NCI-H526 (cell line): ENCODE measurements at regions not wholly inside any gene's neighbourhood (a gene's known extent, or its start where the extent isn't known, plus 50 kb on each side); places are given as distances from the start of the nearest gene placed in this dataset.

Source experiments
- DNase-seq, 2 experiments: peaks; one replicate each; lab custom pipeline; 2025; lab: John Stamatoyannopoulos, UW

DNA sequence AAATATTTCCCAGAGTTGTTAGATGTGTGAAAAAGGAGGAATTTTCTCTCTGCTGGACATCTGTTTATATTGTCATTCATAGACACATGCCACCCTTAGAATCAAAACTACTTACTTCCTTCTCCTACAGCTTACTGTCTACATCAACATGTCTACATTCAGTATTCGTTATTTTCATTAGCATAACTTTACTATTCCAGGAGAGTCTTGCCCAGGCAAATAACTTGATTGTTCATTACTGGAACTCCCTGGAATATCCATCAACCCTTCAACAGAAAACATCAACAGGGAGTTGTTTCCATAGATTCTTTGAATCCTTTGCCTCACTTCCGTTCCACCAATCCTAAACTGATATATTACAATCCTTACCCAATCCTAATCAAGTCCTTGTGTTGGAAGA lies 457.5 kb upstream of the ZNF608 start:
- no peak for DNase-seq

GRCh38 chr5:125205601-125206225 lies 459.3 kb upstream of the ZNF608 start:
- no peak for DNase-seq

DNA sequence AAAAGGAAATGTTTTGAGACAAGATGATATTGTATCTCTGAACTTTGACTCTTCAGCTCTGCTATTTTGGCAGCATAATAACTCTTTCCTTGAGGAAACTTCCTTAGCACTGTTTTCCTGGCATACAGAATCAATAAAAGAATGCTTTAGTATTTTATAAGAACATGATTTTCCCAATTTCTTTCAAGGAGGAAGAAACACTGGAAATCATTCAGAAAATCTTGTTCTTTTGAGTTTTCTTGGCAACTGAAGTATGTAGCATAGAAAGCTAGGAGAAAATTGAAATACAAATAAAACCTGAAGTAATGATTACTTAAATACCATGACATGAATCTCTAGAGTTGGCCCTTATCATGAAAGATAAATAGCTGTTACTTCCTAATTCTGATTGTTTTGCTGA lies 461.4 kb upstream of the ZNF608 start:
- DNase-seq = no peak

GRCh38 chr5:125209650-125210049 lies 463.2 kb upstream of the ZNF608 start:
- no peak for DNase-seq

- no peak for DNase-seq
Measured at GRCh38 chr5:125210242-125210947, 464.0 kb upstream of the ZNF608 start.

- DNase-seq = no peak
Measured at GRCh38 chr5:125214080-125214479, 467.6 kb upstream of the ZNF608 start.

- DNase-seq = no peak
Measured at GRCh38 chr5:125215593-125215992, 469.2 kb upstream of the ZNF608 start.

- DNase-seq = no peak
Measured at GRCh38 chr5:125219710-125220109, 473.3 kb upstream of the ZNF608 start.

GRCh38 chr5:125220284-125220683 lies 473.8 kb upstream of the ZNF608 start:
- no peak for DNase-seq

GRCh38 chr5:125222597-125223240 lies 476.3 kb upstream of the ZNF608 start:
- DNase-seq = no peak

GRCh38 chr5:125225424-125225823 lies 479.0 kb upstream of the ZNF608 start:
- DNase-seq = no peak

DNA sequence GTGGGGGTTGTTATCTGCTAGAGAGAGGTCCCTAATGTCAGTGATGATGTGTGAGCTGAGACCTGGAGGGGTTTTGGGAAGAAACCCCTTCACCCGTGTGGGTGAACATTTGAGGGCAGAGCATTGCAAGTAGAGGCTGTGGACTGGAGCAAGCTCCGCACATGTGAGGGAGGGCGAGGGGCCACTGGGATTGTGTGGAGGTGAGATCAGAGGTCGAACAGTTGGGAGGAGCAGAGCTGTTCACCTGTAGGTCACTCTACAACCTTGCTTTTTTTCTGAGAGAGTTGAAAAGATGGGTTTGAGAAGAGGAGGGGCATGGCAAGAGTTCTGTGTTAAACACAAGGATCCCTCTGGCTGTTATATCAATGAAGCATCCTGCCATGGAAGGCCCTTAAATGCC lies 480.4 kb upstream of the ZNF608 start:
- DNase-seq = no peak

- DNase-seq = peak in 1 of 2 experiments; percentile 32
Measured at GRCh38 chr5:125227333-125228095, 481.1 kb upstream of the ZNF608 start.

DNA sequence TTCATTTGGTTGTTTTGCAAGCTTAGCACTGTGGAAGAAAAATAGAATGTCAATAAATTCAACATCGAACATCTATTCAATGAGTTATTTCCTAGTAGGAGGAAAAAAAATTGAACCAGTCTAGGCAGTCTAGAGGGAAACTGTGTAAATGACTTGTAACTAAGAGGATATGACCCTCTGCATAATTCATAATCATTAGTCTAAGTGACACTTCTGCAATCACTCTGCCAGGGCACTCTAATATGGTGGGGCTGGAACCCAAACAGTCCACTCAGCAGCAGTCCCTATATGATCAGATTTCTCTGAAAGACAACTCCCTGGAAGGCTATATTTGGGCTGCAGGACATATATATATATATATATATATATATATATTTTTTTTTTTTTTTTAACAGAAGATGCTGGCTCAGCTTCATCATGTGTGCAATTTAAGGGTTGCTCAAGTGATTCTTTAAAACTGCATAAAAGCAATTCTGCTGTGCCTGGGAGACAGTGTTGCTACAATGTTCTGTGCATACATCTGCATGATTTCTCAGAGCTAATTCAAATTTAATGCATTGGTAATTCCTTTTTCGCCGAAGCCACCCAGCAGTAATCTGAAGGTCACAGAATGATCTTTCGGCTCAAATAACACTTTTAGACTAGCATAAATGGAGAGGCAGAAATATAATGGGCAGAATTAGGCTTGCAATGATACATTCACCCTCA lies 482.1 kb upstream of the ZNF608 start:
- DNase-seq = no peak

- no peak for DNase-seq
Measured at GRCh38 chr5:125229556-125229955, 483.1 kb upstream of the ZNF608 start.

DNA sequence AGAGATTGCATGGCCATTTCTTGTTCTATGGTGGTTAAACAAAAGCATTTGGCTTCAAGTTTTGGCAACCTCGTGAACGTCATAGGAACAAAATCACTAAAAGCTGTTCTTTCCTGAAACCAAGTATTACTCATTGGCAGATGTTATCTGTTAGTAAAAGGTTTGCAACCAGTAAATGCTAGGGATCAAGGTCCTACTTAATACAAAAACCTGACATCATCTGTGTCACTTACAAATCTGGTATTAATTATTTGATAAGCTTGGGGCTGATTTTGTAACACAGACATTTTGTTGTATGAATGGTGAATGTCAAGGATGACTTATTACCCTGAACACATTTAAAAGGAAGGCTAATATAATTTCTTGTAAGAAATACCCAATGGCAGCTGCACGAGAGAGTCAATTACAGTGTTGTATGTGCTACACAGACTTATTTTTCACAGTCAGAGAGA lies 486.4 kb upstream of the ZNF608 start:
- no peak for DNase-seq

DNA sequence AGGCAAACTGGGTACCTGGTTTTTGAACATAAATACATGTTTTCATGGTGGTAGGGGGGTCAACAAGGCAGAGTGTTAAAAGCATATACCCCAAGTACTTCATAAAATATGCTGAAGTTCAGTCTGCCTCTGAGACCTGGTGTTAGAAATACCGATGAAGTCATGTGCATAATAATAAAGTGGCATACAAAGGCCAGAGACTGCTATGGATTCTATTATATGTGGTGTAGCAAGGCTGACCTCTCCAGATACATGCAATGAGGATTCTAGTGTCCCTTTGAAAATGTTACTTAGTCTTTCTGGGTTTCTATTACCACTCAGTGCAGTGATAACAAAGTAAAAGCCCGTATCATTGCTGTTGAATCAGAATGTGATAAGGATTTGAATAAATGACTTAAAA lies 487.5 kb upstream of the ZNF608 start:
- no peak for DNase-seq

- peak; percentile 17 to 47 for DNase-seq
Measured at GRCh38 chr5:125236007-125236406, 489.6 kb upstream of the ZNF608 start.

GRCh38 chr5:125236981-125237380 lies 490.5 kb upstream of the ZNF608 start:
- no peak for DNase-seq

GRCh38 chr5:125244531-125244930 lies 498.1 kb upstream of the ZNF608 start:
- DNase-seq = no peak

GRCh38 chr5:125245216-125245615 lies 498.8 kb upstream of the ZNF608 start:
- no peak for DNase-seq

- DNase-seq = no peak
Measured at GRCh38 chr5:125249400-125249799, 503.0 kb upstream of the ZNF608 start.
